ENCODE measurements at regions not wholly inside any gene's neighbourhood (a gene's known extent, or its start where the extent isn't known, plus 50 kb on each side); places are given as distances from the start of the nearest gene placed in this dataset.

DNA sequence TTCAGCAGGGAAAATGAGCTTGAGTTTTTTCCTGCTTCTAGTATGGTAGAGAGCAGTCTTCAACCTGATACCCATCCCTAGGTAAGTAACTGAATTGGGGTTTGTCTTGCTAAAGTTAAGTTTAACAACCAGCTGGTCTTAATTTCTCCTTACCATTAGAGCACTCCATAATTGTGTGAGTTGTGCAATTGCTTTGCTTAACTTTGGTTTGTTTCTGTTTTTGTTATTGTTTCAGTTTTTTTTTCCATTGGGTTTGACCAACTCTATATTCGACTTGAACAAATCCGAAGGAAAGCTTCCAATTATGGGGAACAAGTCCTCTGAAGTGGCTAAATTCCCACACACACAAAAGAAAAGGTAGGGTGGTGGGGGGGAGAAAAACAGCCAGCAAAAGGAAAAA is 641.1 kb downstream of the PLA2G4A start:
- no peak for DNase-seq
- no peaks in the 10 kb centered on the region for H3K36me3 ChIP-seq
- H3K4me3 ChIP-seq = no peak overlapping the region
- intact Hi-C loops (cut with micrococcal nuclease) = no loop called here
- H3K27me3 ChIP-seq (ENCODE audit: low read depth) = no peaks in the 10 kb centered on the region
- TF ChIP-seq, protein P1, sequence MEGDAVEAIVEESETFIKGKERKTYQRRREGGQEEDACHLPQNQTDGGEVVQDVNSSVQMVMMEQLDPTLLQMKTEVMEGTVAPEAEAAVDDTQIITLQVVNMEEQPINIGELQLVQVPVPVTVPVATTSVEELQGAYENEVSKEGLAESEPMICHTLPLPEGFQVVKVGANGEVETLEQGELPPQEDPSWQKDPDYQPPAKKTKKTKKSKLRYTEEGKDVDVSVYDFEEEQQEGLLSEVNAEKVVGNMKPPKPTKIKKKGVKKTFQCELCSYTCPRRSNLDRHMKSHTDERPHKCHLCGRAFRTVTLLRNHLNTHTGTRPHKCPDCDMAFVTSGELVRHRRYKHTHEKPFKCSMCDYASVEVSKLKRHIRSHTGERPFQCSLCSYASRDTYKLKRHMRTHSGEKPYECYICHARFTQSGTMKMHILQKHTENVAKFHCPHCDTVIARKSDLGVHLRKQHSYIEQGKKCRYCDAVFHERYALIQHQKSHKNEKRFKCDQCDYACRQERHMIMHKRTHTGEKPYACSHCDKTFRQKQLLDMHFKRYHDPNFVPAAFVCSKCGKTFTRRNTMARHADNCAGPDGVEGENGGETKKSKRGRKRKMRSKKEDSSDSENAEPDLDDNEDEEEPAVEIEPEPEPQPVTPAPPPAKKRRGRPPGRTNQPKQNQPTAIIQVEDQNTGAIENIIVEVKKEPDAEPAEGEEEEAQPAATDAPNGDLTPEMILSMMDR (IDR thresholded peaks at IDR 0.05; ENCODE audit: borderline replicate concordance) = no peak
- H3K27ac ChIP-seq (replicated peaks) = no peak overlapping the region
- no peaks in the 10 kb centered on the region for H3K4me1 ChIP-seq
- peaks cover 13% of the 10 kb centered on the region for H3K9me3 ChIP-seq (replicated peaks)

DNA sequence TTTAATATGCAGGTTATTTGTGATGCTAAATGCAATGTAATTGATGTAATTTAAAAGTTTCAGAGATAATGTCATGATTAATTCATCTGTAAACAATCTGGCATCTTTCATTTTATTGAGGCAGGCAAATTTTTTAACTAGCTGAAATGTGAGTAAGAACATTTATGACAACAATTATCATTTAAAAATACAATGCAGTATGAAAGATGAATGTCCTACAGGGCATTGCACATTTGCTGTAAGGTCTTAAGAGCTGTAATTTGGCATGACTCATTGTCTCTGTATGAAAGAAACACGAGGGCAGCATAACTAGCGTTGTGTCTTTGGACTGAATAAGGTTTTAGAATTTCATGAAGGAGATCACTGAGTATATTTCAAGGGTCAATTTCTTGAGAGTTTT is 642.8 kb downstream of the PLA2G4A start:
- TF ChIP-seq, protein P1 (IDR thresholded peaks at IDR 0.05; ENCODE audit: borderline replicate concordance) = no peak
- Histone ChIP-seq H3K27me3 (ENCODE audit: low read depth) (no peaks in the 10 kb centered on the region), H3K9me3 (replicated peaks) (no peaks in the 10 kb centered on the region), H3K36me3 (no peaks in the 10 kb centered on the region), H3K27ac (replicated peaks) (no peak overlapping the region), H3K4me3 (no peak overlapping the region), H3K4me1 (no peaks in the 10 kb centered on the region)
- intact Hi-C loops (cut with micrococcal nuclease) = no loop called here
- DNase-seq = no peak

DNA sequence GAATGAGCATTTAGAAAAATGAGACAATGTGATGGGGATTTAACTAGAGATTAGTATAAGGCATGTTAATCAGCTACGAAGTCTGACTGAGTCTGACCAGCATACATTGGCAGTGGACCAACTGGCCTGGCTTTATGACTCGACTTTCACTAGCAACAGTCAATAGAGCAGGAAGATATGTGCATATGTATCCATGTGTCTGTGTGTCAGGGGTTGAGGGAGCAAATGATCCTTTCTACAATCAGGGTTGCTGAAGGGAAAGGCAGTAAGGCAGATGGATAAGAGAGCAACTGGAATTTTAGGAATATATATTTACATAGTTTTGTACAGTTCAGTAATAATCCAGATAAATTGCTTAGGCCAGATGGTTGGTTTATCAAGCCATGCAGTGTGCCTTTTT is 645.6 kb downstream of the PLA2G4A start:
- DNase-seq = no peak
- intact Hi-C loops (cut with micrococcal nuclease) = no loop called here
- TF ChIP-seq, protein P1 (IDR thresholded peaks at IDR 0.05; ENCODE audit: borderline replicate concordance) = no peak

DNA sequence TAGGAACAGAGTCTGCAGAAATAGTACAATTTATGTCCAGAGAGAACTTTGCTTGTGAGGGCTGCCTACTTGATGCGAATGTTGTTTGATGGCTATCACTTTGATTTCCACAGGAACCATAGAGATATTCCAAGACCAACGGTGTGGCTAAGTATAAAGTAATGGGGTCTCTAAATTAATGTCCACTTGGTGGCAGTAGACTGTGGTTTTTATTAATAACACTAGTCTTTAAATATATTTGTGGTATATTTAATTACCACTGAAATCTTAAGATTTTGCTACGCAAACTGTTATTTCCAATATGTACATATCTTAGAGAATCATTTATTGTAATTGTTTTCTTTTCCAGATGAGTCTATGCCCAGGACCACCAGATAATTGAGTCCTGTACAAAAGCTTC is 647.9 kb downstream of the PLA2G4A start:
- Histone ChIP-seq H3K36me3 (no peaks in the 10 kb centered on the region), H3K27ac (replicated peaks) (no peak overlapping the region), H3K9me3 (replicated peaks) (no peaks in the 10 kb centered on the region), H3K4me3 (no peak overlapping the region), H3K27me3 (ENCODE audit: low read depth) (no peaks in the 10 kb centered on the region), H3K4me1 (no peaks in the 10 kb centered on the region)
- TF ChIP-seq, protein P1 (IDR thresholded peaks at IDR 0.05; ENCODE audit: borderline replicate concordance) = peak; percentile 42
- intact Hi-C loops (cut with micrococcal nuclease) = no loop called here
- DNase-seq = no peak

More for the DNA sequence above, 645.6 kb downstream of the PLA2G4A start:
- H3K9me3 ChIP-seq (replicated peaks) = no peaks in the 10 kb centered on the region
- H3K27ac ChIP-seq (replicated peaks) = no peak overlapping the region
- no peaks in the 10 kb centered on the region for H3K27me3 ChIP-seq (ENCODE audit: low read depth)
- no peaks in the 10 kb centered on the region for H3K4me1 ChIP-seq
- no peak overlapping the region for H3K4me3 ChIP-seq
- no peaks in the 10 kb centered on the region for H3K36me3 ChIP-seq

DNA sequence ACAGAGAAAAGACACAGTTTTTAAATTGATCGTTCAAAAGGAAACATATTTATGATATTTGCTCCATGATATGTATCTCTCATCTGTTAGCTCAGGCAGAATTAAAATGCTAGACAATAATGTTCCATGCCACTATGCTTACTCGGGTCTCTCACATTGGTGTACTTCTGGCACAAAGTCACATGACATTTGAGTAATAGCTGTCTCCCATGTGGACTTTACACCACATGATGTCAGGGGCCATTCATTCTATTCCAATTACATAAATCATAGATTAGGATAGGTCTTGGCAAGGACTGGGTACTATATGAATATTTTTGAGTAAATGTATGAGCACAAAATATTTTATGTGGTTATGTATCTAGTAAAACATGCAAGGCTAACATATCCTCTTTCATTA is 648.4 kb downstream of the PLA2G4A start:
- no peaks in the 10 kb centered on the region for H3K27me3 ChIP-seq (ENCODE audit: low read depth)
- TF ChIP-seq, protein P1 (IDR thresholded peaks at IDR 0.05; ENCODE audit: borderline replicate concordance) = no peak
- intact Hi-C loops (cut with micrococcal nuclease) = no loop called here
- H3K9me3 ChIP-seq (replicated peaks) = no peaks in the 10 kb centered on the region
- DNase-seq = no peak
- no peak overlapping the region for H3K27ac ChIP-seq (replicated peaks)
- no peaks in the 10 kb centered on the region for H3K36me3 ChIP-seq
- no peaks in the 10 kb centered on the region for H3K4me1 ChIP-seq
- H3K4me3 ChIP-seq = no peak overlapping the region

DNA sequence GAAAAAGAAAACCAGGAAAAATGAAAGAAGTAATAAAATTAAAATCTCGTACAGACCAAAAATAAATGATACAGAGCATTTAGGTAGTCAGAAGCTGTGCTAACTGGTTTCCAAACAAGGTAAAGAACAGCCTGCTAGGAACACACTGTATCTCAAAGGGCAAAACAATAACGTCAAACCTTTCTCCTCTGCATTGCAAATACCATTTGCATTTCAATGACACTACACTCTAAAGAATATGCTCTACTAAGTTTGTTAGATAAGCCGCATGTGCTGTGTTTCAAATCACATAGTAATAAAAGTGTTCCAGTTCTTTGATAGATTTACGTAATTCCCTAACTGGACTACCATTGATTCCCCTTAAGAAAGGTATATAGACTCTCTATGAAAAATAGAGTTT is 648.8 kb downstream of the PLA2G4A start:
- H3K9me3 ChIP-seq (replicated peaks) = no peaks in the 10 kb centered on the region
- intact Hi-C loops (cut with micrococcal nuclease) = no loop called here
- no peaks in the 10 kb centered on the region for H3K36me3 ChIP-seq
- TF ChIP-seq, protein P1 (IDR thresholded peaks at IDR 0.05; ENCODE audit: borderline replicate concordance) = no peak
- H3K4me1 ChIP-seq = no peaks in the 10 kb centered on the region
- H3K27ac ChIP-seq (replicated peaks) = no peak overlapping the region
- no peak overlapping the region for H3K4me3 ChIP-seq
- H3K27me3 ChIP-seq (ENCODE audit: low read depth) = no peaks in the 10 kb centered on the region
- DNase-seq = no peak
